Omental fat pad (tissue), 3 donors: ENCODE measurements at regions not wholly inside any gene's neighbourhood (a gene's known extent, or its start where the extent isn't known, plus 50 kb on each side); places are given as distances from the start of the nearest gene placed in this dataset.

Source experiments
- ATAC-seq: fragments of 150-250 bp; one replicate; pipeline ENCODE4 v1.9.1; 2016; ENCODE audit warnings: mild to moderate bottlenecking, moderate library complexity; ENCODE audit not compliant: low FRiP score
- DNase-seq: peaks from one replicate; pipeline ENCODE4 v3.0.0-alpha.2; 2019; ENCODE audit warnings: low spot score
- TF ChIP-seq, protein P1 (sequence below), 3 donors: fragments of 450-650 bp; IDR thresholded peaks; one replicate each; pipeline ENCODE4 v1.5.1; 2016 to 2017; ENCODE audit warnings: antibody characterized with exemption in 3 of 3, mild to moderate bottlenecking in 3 of 3, moderate library complexity in 2 of 3

DNA sequence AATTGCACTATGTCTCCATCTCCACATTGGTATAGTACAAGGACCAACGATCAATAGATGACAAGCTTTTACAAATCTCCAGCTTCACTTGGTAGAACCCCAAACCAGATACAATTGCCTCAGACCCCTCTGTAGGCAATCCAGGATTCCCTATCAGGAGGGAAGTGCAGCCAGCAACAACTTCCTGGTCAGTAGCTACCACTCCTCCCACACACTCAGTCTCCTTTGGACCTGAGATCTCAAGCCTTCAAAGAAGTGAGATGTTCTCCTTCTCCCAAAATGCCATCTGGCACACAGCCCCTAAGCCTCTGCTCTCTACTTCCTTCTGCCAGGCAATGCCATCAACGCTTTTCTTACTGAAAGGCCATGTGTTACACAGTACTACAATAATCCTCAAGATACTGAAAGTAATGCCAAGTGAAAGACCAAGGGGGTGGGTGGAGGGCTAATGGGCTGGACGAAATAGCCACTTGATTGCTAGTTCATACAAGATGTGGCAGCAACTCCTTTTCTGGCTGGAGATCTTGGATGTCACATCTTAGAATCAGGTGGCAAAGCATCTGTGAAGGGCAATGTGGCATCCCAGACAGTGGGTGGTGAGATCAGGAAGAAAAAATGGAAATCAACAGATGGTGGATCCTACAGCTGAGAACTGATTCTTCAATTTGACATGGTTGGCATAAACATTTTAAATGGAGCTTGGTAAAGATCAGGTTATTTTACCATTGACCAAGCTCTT, 75.3 kb upstream of the ACP3 start:
- TF ChIP-seq, protein P1, sequence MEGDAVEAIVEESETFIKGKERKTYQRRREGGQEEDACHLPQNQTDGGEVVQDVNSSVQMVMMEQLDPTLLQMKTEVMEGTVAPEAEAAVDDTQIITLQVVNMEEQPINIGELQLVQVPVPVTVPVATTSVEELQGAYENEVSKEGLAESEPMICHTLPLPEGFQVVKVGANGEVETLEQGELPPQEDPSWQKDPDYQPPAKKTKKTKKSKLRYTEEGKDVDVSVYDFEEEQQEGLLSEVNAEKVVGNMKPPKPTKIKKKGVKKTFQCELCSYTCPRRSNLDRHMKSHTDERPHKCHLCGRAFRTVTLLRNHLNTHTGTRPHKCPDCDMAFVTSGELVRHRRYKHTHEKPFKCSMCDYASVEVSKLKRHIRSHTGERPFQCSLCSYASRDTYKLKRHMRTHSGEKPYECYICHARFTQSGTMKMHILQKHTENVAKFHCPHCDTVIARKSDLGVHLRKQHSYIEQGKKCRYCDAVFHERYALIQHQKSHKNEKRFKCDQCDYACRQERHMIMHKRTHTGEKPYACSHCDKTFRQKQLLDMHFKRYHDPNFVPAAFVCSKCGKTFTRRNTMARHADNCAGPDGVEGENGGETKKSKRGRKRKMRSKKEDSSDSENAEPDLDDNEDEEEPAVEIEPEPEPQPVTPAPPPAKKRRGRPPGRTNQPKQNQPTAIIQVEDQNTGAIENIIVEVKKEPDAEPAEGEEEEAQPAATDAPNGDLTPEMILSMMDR (IDR thresholded peaks at IDR 0.05), result no peak
- DNase-seq (no peak), ATAC-seq (no peak)

GRCh38 chr3:132242790-132243189, 74.4 kb upstream of the ACP3 start:
- TF ChIP-seq, protein P1 (IDR thresholded peaks at IDR 0.05), result no peak
- no peak for ATAC-seq
- DNase-seq, result no peak

DNA sequence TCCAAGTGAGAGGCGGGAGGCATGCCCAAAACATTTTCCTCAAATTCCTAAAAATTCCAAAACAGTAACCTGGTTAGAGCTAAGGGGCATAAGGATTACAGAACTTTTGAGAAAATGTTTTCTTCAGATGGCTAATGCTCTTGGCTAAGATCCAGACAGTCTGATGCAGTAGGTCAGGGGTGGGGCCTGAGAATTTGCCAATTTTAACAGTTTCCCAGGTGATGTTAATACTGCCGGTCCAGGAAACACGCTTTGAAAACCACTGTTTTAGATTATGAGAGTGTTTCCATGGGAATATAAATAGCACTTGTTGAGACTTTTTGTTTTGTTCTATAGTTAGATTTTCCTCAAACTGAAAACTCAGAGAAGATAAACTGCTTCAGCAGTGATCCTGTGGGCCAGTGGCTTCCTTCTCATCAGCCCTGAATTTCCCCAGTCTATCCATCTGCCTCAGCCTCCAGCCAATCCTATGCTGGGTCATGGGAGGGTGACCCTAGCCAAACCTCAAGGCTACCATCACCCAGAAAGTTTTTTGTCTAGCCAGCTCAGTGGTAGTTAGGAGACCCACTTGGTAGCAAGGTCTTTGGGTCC, 71.6 kb upstream of the ACP3 start:
- DNase-seq (no peak), ATAC-seq (no peak)
- TF ChIP-seq, protein P1 (IDR thresholded peaks at IDR 0.05), result no peak

- ATAC-seq (no peak), DNase-seq (no peak)
- TF ChIP-seq, protein P1 (IDR thresholded peaks at IDR 0.05), result no peak
These were observed 71.0 kb upstream of the ACP3 start for GRCh38 chr3:132246212-132246611.

- TF ChIP-seq, protein P1 (IDR thresholded peaks at IDR 0.05), result no peak
- no peak for ATAC-seq
- DNase-seq, result no peak
These were observed 70.0 kb upstream of the ACP3 start for GRCh38 chr3:132247211-132247610.

GRCh38 chr3:132248490-132248889, 68.7 kb upstream of the ACP3 start:
- DNase-seq, result no peak
- ATAC-seq, result no peak
- TF ChIP-seq, protein P1 (IDR thresholded peaks at IDR 0.05), result no peak
